ENCODE measurements at regions not wholly inside any gene's neighbourhood (a gene's known extent, or its start where the extent isn't known, plus 50 kb on each side); places are given as distances from the start of the nearest gene placed in this dataset.
A peak's percentile ranks its signal among the peaks of the same experiment; 100 is the strongest.

GRCh38 chr1:173356191-173356762 lies 120.9 kb upstream of the PRDX6 start (continued):
- TF ChIP-seq E2F4 (IDR thresholded peaks at IDR 0.05; ENCODE audit: low read depth, low read length) (no peak), BCLAF1 (IDR thresholded peaks at IDR 0.05) (no peak), HDAC6 (IDR thresholded peaks at IDR 0.05; ENCODE audit: unreplicated experiment) (no peak), SKIL (IDR thresholded peaks at IDR 0.05; ENCODE audit: low read depth, poor library complexity, severe bottlenecking) (no peak), KLF5 (IDR thresholded peaks at IDR 0.05; ENCODE audit: partially characterized antibody) (no peak), PBX3 (IDR thresholded peaks at IDR 0.05; ENCODE audit: insufficient replicate concordance, low read depth, low read length) (no peak), YY1 (IDR thresholded peaks at IDR 0.05; ENCODE audit: low read depth, low read length) (no peak), NFXL1 (IDR thresholded peaks at IDR 0.05; ENCODE audit: borderline replicate concordance) (no peak), USF1 (IDR thresholded peaks at IDR 0.05; ENCODE audit: borderline replicate concordance, extremely low read length, insufficient read depth, low read depth, low read length) (no peak), EZH2 (IDR thresholded peaks at IDR 0.05; ENCODE audit: borderline replicate concordance, control insufficient read depth, low read depth, low read length) (no peak), CHD2 (IDR thresholded peaks at IDR 0.05; ENCODE audit: borderline replicate concordance, low read depth, low read length) (no peak), CBFB (IDR thresholded peaks at IDR 0.05; ENCODE audit: low read depth) (no peak), FOXM1 (IDR thresholded peaks at IDR 0.05; ENCODE audit: low read depth, low read length) (peak; percentile 48; the same call in 1 of the 2 replicates), NBN (IDR thresholded peaks at IDR 0.05) (no peak), RELA (IDR thresholded peaks at IDR 0.05; ENCODE audit: borderline replicate concordance, partially characterized antibody) (no peak), CEBPZ (IDR thresholded peaks at IDR 0.05; ENCODE audit: low read depth, low read length) (no peak), BACH1 (IDR thresholded peaks at IDR 0.05; ENCODE audit: borderline replicate concordance) (no peak), IKZF2 (IDR thresholded peaks at IDR 0.05) (no peak), BRCA1 (IDR thresholded peaks at IDR 0.05; ENCODE audit: low read depth, low read length) (no peak)

Data from GM12878 (cell line).